Fibroblast of lung (primary cell): ENCODE measurements at regions not wholly inside any gene's neighbourhood (a gene's known extent, or its start where the extent isn't known, plus 50 kb on each side); places are given as distances from the start of the nearest gene placed in this dataset.

Experiments used
- DNase-seq, 2 donors: peaks; one replicate each; pipeline versions ENCODE4 v3.0.0 to v3.0.0-alpha.2; 2010; ENCODE audit warnings: low read depth in 2 of 2
- H2AFZ ChIP-seq: 2 replicates; pipeline ENCODE4 v1.5.1; 2012; ENCODE audit warnings: low read length, control low read depth, inconsistent platforms
- H3K27ac ChIP-seq: 2 replicates; pipeline ENCODE4 v1.5.1; 2011; ENCODE audit warnings: low read length, control low read depth; ENCODE audit not compliant: insufficient read depth
- H3K27me3 ChIP-seq: 2 replicates; pipeline ENCODE4 v1.5.1; 2011; ENCODE audit warnings: mild to moderate bottlenecking, low read length; ENCODE audit not compliant: control insufficient read depth, insufficient read depth
- H3K36me3 ChIP-seq: 2 replicates; pipeline ENCODE4 v1.5.1; 2011; ENCODE audit warnings: low read length; ENCODE audit not compliant: control insufficient read depth, insufficient read depth
- H3K4me1 ChIP-seq: 2 replicates; pipeline ENCODE4 v1.5.1; 2011; ENCODE audit warnings: low read length; ENCODE audit not compliant: control insufficient read depth, insufficient read depth; ENCODE audit errors: extremely low read depth
- H3K4me2 ChIP-seq: 2 replicates; pipeline ENCODE4 v1.5.1; 2011; ENCODE audit warnings: low read length, control low read depth; ENCODE audit not compliant: insufficient read depth; ENCODE audit errors: extremely low read depth
- H3K4me3 ChIP-seq, 4 experiments: fragments of 200-600 bp in 1 of 4; sonication (generic) in 1 of 4; replicated peaks in 1 of 4; 2 replicates each; pipeline ENCODE4 v1.5.1; 2011 to 2016; ENCODE audit warnings: low read length in 4 of 4, low read depth in 3 of 4, mild to moderate bottlenecking in 3 of 4, control low read depth in 2 of 4, inconsistent platforms in 1 of 4, mixed read lengths in 1 of 4; ENCODE audit not compliant: insufficient read depth in 1 of 4; ENCODE audit errors: control extremely low read depth in 1 of 4
- H3K79me2 ChIP-seq: 2 replicates; pipeline ENCODE4 v1.5.1; 2012; ENCODE audit warnings: mild to moderate bottlenecking, low read length, inconsistent platforms; ENCODE audit not compliant: control insufficient read depth, insufficient read depth
- H3K9ac ChIP-seq: 2 replicates; pipeline ENCODE4 v1.5.1; 2011; ENCODE audit warnings: mild to moderate bottlenecking, low read length, control low read depth; ENCODE audit not compliant: insufficient read depth
- H3K9me3 ChIP-seq: 2 replicates; pipeline ENCODE4 v1.5.1; 2012; ENCODE audit warnings: low read depth, low read length; ENCODE audit not compliant: control insufficient read depth, insufficient read depth
- H4K20me1 ChIP-seq: 2 replicates; pipeline ENCODE4 v1.5.1; 2011; ENCODE audit warnings: low read length; ENCODE audit not compliant: control insufficient read depth, insufficient read depth; ENCODE audit errors: extremely low read depth
- CTCF ChIP-seq, 2 donors: IDR thresholded peaks in 1 of 2; conservative IDR thresholded peaks in 1 of 2; 1 replicate in 1 of 2; 2 replicates in 1 of 2; pipeline ENCODE4 v1.5.1; 2011 to 2012; ENCODE audit warnings: low read length in 2 of 2, control low read depth in 1 of 2, inconsistent platforms in 1 of 2, low read depth in 1 of 2, mild to moderate bottlenecking in 1 of 2
- EZH2 ChIP-seq: IDR thresholded peaks from 2 replicates; pipeline ENCODE4 v1.5.1; 2012; ENCODE audit warnings: low read length, control low read depth, mild to moderate bottlenecking; ENCODE audit errors: missing control alignments

DNA sequence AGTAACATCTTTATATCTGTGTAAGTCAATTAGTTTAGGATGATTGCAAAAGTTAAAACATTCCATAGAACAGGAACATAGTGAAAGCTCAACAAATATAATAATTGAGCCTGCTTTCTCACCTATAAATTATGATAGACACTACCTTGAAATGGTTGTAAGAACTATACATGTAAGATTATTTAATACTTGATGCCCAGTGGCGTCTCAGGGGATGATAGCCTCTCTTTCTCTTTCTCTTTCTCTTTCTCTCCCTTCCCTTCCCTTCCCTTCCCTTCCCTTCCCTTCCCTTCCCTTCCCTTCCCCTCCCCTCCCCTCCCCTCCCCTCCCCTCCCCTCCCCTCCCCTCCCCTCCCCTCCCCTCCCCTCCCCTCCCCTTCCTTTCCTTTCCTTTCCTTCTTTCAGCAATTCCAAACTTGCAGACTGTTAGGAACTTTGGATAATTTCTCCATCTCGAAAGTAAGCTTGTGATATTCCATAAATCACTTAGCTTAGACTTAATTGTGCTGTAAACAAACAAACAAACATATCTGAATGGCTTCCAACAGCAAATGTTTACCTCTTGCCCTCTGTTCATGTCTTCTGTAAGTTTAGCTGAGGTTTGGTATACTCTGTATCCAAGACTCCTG lies 1102.7 kb downstream of the TSN start:
- Histone ChIP-seq H3K79me2 (no peaks in the 10 kb centered on the region), H3K4me1 (no peaks in the 10 kb centered on the region), H3K4me2 (no peak overlapping the region), H3K9me3 (no peaks in the 10 kb centered on the region), H3K9ac (no peak overlapping the region), H3K36me3 (no peaks in the 10 kb centered on the region), H4K20me1 (no peaks in the 10 kb centered on the region), H3K27ac (no peak overlapping the region), H3K27me3 (no peaks in the 10 kb centered on the region), H2AFZ (no peak overlapping the region), H3K4me3 (no peak overlapping the region)
- TF ChIP-seq CTCF (conservative IDR thresholded peaks at IDR 0.05 in 1 of 2, IDR thresholded peaks at IDR 0.05 in 1 of 2; ENCODE audit: low read depth in 1 of 2, low read length in 2 of 2) (no peak), EZH2 (no peak)
- no peak for DNase-seq

DNA sequence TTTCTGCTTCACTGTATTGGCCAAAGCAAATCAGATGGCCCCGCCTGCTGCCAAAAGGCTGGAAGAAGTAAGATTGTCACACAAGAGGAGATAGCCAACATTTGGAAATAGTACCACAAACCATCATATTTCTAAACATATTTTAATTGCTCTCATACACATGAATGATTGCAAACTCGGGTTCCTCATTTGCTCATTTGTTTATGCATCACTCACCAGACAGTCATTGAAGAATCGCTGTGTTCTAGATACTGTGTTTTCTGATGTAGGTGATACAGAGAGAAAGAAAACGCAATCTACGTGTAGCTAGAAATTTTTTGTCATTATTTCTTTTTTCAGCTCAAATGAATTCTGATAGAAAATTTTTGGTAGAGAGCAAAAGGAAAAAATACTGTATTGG lies 1103.4 kb downstream of the TSN start:
- H3K27ac ChIP-seq: no peak overlapping the region
- TF ChIP-seq EZH2 (no peak), CTCF (conservative IDR thresholded peaks at IDR 0.05 in 1 of 2, IDR thresholded peaks at IDR 0.05 in 1 of 2; ENCODE audit: low read depth in 1 of 2, low read length in 2 of 2) (no peak)
- no peaks in the 10 kb centered on the region for H3K27me3 ChIP-seq
- H3K4me3 ChIP-seq: no peak overlapping the region
- H2AFZ ChIP-seq: no peak overlapping the region
- H3K4me1 ChIP-seq: no peaks in the 10 kb centered on the region
- no peak for DNase-seq
- no peaks in the 10 kb centered on the region for H3K36me3 ChIP-seq
- H3K9ac ChIP-seq: no peak overlapping the region
- H3K9me3 ChIP-seq: no peaks in the 10 kb centered on the region
- no peak overlapping the region for H3K4me2 ChIP-seq
- no peaks in the 10 kb centered on the region for H4K20me1 ChIP-seq
- H3K79me2 ChIP-seq: no peaks in the 10 kb centered on the region

GRCh38 chr2:122859260-122859659 lies 1103.8 kb downstream of the TSN start:
- Histone ChIP-seq H3K79me2 (no peaks in the 10 kb centered on the region), H3K36me3 (no peaks in the 10 kb centered on the region), H3K27ac (no peak overlapping the region), H4K20me1 (no peaks in the 10 kb centered on the region), H3K27me3 (no peaks in the 10 kb centered on the region), H3K9ac (no peak overlapping the region), H3K9me3 (no peaks in the 10 kb centered on the region), H3K4me1 (no peaks in the 10 kb centered on the region), H3K4me3 (no peak overlapping the region), H3K4me2 (no peak overlapping the region), H2AFZ (no peak overlapping the region)
- TF ChIP-seq EZH2 (no peak), CTCF (conservative IDR thresholded peaks at IDR 0.05 in 1 of 2, IDR thresholded peaks at IDR 0.05 in 1 of 2; ENCODE audit: low read depth in 1 of 2, low read length in 2 of 2) (no peak)
- no peak for DNase-seq
